GM23338 (cell line): ENCODE measurements at regions not wholly inside any gene's neighbourhood (a gene's known extent, or its start where the extent isn't known, plus 50 kb on each side); places are given as distances from the start of the nearest gene placed in this dataset.
A peak's percentile ranks its signal among the peaks of the same experiment; 100 is the strongest.

Experiments
- ATAC-seq: fragments of 200-7000 bp; cut with Tn5 transposase; 3 replicates; pipeline ENCODE4 v1.9.1; 2020
- DNase-seq: peaks from one replicate; pipeline ENCODE4 v3.0.0-alpha.2; 2015; ENCODE audit warnings: low spot score
- H2AFZ ChIP-seq: fragments of 200-600 bp; sonication (generic); 2 replicates; pipeline ENCODE4 v1.8.0; 2016; ENCODE audit warnings: antibody characterized with exemption, mild to moderate bottlenecking, moderate library complexity
- H3F3A ChIP-seq: fragments of 200-600 bp; sonication (generic); replicated peaks from 2 replicates; pipeline ENCODE4 v1.8.0; 2017; ENCODE audit warnings: antibody characterized with exemption, mixed run types, low read depth
- H3K27ac ChIP-seq: fragments of 200-600 bp; sonication (generic); 2 replicates; pipeline ENCODE4 v1.6.1; 2016; ENCODE audit warnings: low read depth
- H3K27me3 ChIP-seq: fragments of 200-600 bp; sonication (generic); 2 replicates; pipeline ENCODE4 v1.8.0; 2016; ENCODE audit warnings: mild to moderate bottlenecking, mixed run types, moderate library complexity; ENCODE audit not compliant: insufficient read depth
- H3K36me3 ChIP-seq: fragments of 200-600 bp; sonication (generic); 2 replicates; pipeline ENCODE4 v1.8.0; 2016; ENCODE audit warnings: mild to moderate bottlenecking; ENCODE audit not compliant: insufficient read depth
- H3K4me1 ChIP-seq: fragments of 200-600 bp; sonication (generic); 2 replicates; pipeline ENCODE4 v1.8.0; 2016; ENCODE audit warnings: mild to moderate bottlenecking, moderate library complexity; ENCODE audit not compliant: insufficient read depth
- H3K4me2 ChIP-seq: fragments of 200-600 bp; sonication (generic); 2 replicates; pipeline ENCODE4 v1.7.1; 2017; ENCODE audit warnings: mixed run types
- H3K4me3 ChIP-seq: fragments of 200-600 bp; sonication (generic); 2 replicates; pipeline ENCODE4 v1.6.1; 2016; ENCODE audit warnings: mixed run types
- H3K79me2 ChIP-seq: fragments of 200-600 bp; sonication (generic); replicated peaks from 2 replicates; pipeline ENCODE4 v1.8.0; 2017; ENCODE audit warnings: mild to moderate bottlenecking; ENCODE audit not compliant: insufficient read depth
- H3K9me2 ChIP-seq: fragments of 200-600 bp; sonication (generic); 2 replicates; pipeline ENCODE4 v1.8.0; 2017; ENCODE audit not compliant: insufficient read depth
- H4K20me1 ChIP-seq: fragments of 200-600 bp; sonication (generic); replicated peaks from 2 replicates; pipeline ENCODE4 v1.8.0; 2017; ENCODE audit warnings: mild to moderate bottlenecking; ENCODE audit not compliant: insufficient read depth
- H3K27ac Mint-ChIP-seq: 2 replicates; pipeline ENCODE4 v1.8.0; 2020; ENCODE audit warnings: inconsistent platforms, mild to moderate bottlenecking, moderate library complexity, mixed read lengths
- H3K27me3 Mint-ChIP-seq: 3 replicates; pipeline ENCODE4 v1.8.0; 2022; ENCODE audit warnings: low read depth, mild to moderate bottlenecking, moderate library complexity, mixed read lengths, inconsistent platforms; ENCODE audit not compliant: insufficient read depth, poor library complexity
- H3K36me3 Mint-ChIP-seq: 3 replicates; pipeline ENCODE4 v1.8.0; 2021; ENCODE audit warnings: low read depth, mild to moderate bottlenecking, inconsistent platforms, moderate library complexity, mixed read lengths
- H3K4me1 Mint-ChIP-seq: 3 replicates; pipeline ENCODE4 v1.8.0; 2020; ENCODE audit warnings: mild to moderate bottlenecking, inconsistent platforms, mixed read lengths
- H3K4me3 Mint-ChIP-seq: 3 replicates; pipeline ENCODE4 v1.8.0; 2021; ENCODE audit warnings: moderate library complexity, mild to moderate bottlenecking, inconsistent platforms, mixed read lengths
- H3K9me3 Mint-ChIP-seq: 3 replicates; pipeline ENCODE4 v1.8.0; 2020; ENCODE audit warnings: moderate library complexity, mild to moderate bottlenecking, inconsistent platforms, mixed read lengths
- ETS1 ChIP-seq: IDR thresholded peaks from 2 replicates; pipeline ENCODE4 v1.6.1; 2016; ENCODE audit warnings: antibody characterized with exemption
- EZH2 ChIP-seq: fragments of 200-600 bp; sonication (generic); IDR thresholded peaks from one replicate; pipeline ENCODE4 v1.8.0; 2017; ENCODE audit warnings: antibody characterized with exemption, mild to moderate bottlenecking, low read depth; ENCODE audit not compliant: unreplicated experiment
- EZH2phosphoT487 ChIP-seq: fragments of 200-600 bp; sonication (generic); IDR thresholded peaks from one replicate; pipeline ENCODE4 v1.8.1; 2018; ENCODE audit warnings: antibody characterized with exemption; ENCODE audit not compliant: unreplicated experiment
- NANOG ChIP-seq: IDR thresholded peaks from 2 replicates; pipeline ENCODE4 v1.6.1; 2016; ENCODE audit warnings: antibody characterized with exemption, borderline replicate concordance
- POLR2AphosphoS5 ChIP-seq: IDR thresholded peaks from 2 replicates; pipeline ENCODE4 v1.6.1; 2016; ENCODE audit warnings: antibody characterized with exemption, low read depth
- STAT1 ChIP-seq: IDR thresholded peaks from one replicate; pipeline ENCODE4 v1.6.1; 2016; ENCODE audit warnings: antibody characterized with exemption; ENCODE audit not compliant: unreplicated experiment
- ZNF114 ChIP-seq: fragments of 250-450 bp; sonication (Bioruptor Pico); IDR thresholded peaks from 2 replicates; pipeline ENCODE4 v1.5.0; 2020; ENCODE audit warnings: mild to moderate bottlenecking, moderate library complexity
- TF ChIP-seq, protein P1 (sequence below): fragments of 250-450 bp; sonication (Bioruptor Pico); IDR thresholded peaks from 2 replicates; pipeline ENCODE4 v1.5.0; 2020; ENCODE audit warnings: mild to moderate bottlenecking, moderate library complexity
- TF ChIP-seq, protein P2 (sequence below), 2 experiments: fragments of 200-600 bp in 1 of 2; sonication (generic) in 1 of 2; conservative IDR thresholded peaks; 2 replicates each; pipeline versions ENCODE4 v1.5.1 to v1.6.1; 2016 to 2017; ENCODE audit warnings: antibody characterized with exemption in 2 of 2, low read depth in 2 of 2, mild to moderate bottlenecking in 2 of 2, moderate library complexity in 1 of 2

DNA sequence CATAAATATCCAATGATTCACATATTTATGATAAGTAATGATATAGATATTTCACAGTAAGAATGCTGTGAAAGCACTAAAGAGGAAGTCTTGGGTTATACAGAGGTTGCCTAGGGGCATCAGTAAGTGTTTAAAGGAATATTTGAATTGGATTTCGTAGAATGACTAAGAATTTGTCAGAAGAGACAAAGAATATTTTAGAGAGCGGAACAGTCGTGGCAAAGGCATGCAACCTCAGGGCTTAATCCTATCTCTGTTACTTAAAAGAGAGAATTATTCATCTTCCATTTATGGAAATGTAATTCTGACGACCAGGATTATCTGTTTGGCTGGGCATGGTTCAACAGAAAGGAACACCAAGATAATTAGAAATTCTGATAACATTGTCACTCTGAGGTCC is 171.9 kb upstream of the NR5A2 start (continued):
- TF ChIP-seq, protein P1, sequence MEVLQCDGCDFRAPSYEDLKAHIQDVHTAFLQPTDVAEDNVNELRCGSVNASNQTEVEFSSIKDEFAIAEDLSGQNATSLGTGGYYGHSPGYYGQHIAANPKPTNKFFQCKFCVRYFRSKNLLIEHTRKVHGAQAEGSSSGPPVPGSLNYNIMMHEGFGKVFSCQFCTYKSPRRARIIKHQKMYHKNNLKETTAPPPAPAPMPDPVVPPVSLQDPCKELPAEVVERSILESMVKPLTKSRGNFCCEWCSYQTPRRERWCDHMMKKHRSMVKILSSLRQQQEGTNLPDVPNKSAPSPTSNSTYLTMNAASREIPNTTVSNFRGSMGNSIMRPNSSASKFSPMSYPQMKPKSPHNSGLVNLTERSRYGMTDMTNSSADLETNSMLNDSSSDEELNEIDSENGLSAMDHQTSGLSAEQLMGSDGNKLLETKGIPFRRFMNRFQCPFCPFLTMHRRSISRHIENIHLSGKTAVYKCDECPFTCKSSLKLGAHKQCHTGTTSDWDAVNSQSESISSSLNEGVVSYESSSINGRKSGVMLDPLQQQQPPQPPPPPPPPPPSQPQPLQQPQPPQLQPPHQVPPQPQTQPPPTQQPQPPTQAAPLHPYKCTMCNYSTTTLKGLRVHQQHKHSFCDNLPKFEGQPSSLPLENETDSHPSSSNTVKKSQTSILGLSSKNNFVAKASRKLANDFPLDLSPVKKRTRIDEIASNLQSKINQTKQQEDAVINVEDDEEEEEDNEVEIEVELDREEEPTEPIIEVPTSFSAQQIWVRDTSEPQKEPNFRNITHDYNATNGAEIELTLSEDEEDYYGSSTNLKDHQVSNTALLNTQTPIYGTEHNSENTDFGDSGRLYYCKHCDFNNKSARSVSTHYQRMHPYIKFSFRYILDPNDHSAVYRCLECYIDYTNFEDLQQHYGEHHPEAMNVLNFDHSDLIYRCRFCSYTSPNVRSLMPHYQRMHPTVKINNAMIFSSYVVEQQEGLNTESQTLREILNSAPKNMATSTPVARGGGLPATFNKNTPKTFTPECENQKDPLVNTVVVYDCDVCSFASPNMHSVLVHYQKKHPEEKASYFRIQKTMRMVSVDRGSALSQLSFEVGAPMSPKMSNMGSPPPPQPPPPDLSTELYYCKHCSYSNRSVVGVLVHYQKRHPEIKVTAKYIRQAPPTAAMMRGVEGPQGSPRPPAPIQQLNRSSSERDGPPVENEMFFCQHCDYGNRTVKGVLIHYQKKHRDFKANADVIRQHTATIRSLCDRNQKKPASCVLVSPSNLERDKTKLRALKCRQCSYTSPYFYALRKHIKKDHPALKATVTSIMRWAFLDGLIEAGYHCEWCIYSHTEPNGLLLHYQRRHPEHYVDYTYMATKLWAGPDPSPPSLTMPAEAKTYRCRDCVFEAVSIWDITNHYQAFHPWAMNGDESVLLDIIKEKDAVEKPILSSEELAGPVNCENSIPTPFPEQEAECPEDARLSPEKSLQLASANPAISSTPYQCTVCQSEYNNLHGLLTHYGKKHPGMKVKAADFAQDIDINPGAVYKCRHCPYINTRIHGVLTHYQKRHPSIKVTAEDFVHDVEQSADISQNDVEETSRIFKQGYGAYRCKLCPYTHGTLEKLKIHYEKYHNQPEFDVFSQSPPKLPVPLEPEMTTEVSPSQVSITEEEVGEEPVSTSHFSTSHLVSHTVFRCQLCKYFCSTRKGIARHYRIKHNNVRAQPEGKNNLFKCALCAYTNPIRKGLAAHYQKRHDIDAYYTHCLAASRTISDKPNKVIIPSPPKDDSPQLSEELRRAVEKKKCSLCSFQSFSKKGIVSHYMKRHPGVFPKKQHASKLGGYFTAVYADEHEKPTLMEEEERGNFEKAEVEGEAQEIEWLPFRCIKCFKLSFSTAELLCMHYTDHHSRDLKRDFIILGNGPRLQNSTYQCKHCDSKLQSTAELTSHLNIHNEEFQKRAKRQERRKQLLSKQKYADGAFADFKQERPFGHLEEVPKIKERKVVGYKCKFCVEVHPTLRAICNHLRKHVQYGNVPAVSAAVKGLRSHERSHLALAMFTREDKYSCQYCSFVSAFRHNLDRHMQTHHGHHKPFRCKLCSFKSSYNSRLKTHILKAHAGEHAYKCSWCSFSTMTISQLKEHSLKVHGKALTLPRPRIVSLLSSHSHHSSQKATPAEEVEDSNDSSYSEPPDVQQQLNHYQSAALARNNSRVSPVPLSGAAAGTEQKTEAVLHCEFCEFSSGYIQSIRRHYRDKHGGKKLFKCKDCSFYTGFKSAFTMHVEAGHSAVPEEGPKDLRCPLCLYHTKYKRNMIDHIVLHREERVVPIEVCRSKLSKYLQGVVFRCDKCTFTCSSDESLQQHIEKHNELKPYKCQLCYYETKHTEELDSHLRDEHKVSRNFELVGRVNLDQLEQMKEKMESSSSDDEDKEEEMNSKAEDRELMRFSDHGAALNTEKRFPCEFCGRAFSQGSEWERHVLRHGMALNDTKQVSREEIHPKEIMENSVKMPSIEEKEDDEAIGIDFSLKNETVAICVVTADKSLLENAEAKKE (CRISPR knock-in tag) = no peak
- TF ChIP-seq, protein P2, sequence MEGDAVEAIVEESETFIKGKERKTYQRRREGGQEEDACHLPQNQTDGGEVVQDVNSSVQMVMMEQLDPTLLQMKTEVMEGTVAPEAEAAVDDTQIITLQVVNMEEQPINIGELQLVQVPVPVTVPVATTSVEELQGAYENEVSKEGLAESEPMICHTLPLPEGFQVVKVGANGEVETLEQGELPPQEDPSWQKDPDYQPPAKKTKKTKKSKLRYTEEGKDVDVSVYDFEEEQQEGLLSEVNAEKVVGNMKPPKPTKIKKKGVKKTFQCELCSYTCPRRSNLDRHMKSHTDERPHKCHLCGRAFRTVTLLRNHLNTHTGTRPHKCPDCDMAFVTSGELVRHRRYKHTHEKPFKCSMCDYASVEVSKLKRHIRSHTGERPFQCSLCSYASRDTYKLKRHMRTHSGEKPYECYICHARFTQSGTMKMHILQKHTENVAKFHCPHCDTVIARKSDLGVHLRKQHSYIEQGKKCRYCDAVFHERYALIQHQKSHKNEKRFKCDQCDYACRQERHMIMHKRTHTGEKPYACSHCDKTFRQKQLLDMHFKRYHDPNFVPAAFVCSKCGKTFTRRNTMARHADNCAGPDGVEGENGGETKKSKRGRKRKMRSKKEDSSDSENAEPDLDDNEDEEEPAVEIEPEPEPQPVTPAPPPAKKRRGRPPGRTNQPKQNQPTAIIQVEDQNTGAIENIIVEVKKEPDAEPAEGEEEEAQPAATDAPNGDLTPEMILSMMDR (conservative IDR thresholded peaks at IDR 0.05; ENCODE audit: low read depth in 2 of 2) = no peak
- TF ChIP-seq EZH2phosphoT487 = no peak
- no peak for TF ChIP-seq POLR2AphosphoS5

DNA sequence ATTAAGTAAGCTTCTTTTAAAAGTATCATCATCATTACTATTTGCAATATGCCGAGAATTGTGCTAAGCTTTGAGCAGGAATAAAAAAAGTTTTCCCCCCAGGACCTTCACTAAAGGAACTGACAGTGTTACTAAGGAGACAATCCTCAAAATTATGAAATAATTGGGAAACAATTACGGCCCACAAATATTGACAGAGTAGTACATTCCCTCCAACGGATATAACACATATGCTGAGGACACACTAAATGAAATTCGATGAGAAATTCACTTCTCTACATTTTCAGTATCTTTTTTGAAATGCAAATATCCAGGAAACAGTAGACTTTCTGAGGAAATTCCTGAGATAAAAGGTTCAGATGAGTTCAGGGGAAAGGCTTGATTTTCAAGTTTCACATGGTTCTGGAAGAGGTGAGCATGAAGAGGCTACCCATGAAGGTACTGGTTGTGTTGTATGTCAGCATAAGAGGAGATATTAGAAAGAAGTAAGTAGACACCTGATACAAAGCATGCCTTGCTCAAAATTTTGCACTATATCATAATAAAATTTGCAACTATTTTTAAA is 171.2 kb upstream of the NR5A2 start:
- Mint-ChIP-seq H3K27ac (0 out of 2 replicates have a peak overlapping the region, but pooled peaks have one; percentile 0), H3K4me3 (no peak overlapping the region), H3K9me3 (no peaks in the 10 kb centered on the region), H3K27me3 (no peaks in the 10 kb centered on the region), H3K4me1 (peaks cover 23% of the 10 kb centered on the region), H3K36me3 (no peaks in the 10 kb centered on the region)
- Histone ChIP-seq H3K4me1 (peaks cover 11% of the 10 kb centered on the region; the same call in 1 of the 2 replicates), H3K36me3 (no peaks in the 10 kb centered on the region), H3K79me2 (no peaks in the 10 kb centered on the region), H2AFZ (no peak overlapping the region), H3K9me2 (no peaks in the 10 kb centered on the region), H3K4me3 (no peak overlapping the region), H3K27me3 (no peaks in the 10 kb centered on the region), H4K20me1 (no peaks in the 10 kb centered on the region), H3K4me2 (peak overlapping the region; percentile 3; the same call in 1 of the 2 replicates), H3F3A (no peaks in the 10 kb centered on the region), H3K27ac (no peak overlapping the region)
- ATAC-seq (no peak), DNase-seq (peak; percentile 33)
- TF ChIP-seq EZH2 (no peak), EZH2phosphoT487 (no peak), ETS1 (no peak), NANOG (no peak), ZNF114 (CRISPR knock-in tag) (no peak), STAT1 (no peak)
- TF ChIP-seq, protein P2 (conservative IDR thresholded peaks at IDR 0.05; ENCODE audit: low read depth in 2 of 2) = no peak
